NOMO-1 treated with dmso at 0.1 percent for 144 hours (cell line): ENCODE measurements at regions not wholly inside any gene's neighbourhood (a gene's known extent, or its start where the extent isn't known, plus 50 kb on each side); places are given as distances from the start of the nearest gene placed in this dataset.
A peak's percentile ranks its signal among the peaks of the same experiment; 100 is the strongest.

Experiments
- DNase-seq: peaks from one replicate; lab custom pipeline; 2025; ENCODE audit not compliant: unreplicated experiment; lab: John Stamatoyannopoulos, UW

DNA sequence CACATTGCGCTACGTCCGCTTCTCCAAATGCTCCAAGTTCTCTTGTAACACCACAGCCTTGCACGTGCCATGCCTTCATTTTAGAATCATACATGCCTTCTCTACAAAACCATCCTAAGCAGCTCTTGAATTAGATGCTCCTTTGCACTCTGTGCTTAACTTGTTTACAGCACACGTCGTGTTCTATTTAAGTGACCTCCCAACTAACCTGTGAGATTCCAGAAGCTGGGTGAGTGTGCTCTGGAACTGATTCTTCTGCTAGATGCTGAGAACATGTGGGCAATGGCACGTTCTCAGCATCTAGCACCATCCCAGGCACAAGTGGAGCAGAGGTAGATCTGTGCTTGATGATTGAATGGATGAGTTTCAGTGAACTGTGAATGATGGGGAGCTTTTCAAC lies 100.0 kb upstream of the NEDD9 start:
- no peak for DNase-seq

DNA sequence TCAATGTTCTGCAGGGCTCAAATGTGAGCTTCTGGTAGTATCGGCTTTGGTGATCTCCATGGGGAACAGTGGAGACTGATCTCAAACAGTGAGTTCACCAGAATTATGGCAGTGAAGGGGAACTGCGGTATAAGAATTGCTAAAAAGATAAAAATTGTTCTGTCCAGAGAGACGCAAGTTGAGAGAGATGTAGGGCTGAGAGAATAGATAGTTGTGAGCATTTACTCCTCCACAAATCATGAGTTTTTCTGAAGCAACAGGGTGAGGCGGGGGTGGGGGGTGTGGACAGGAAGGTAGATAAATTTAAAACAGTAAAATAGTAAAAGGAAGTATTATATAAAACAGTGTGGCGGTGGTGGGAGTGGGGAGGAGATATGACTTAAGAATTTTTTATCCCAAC lies 98.6 kb upstream of the NEDD9 start:
- no peak for DNase-seq

DNA sequence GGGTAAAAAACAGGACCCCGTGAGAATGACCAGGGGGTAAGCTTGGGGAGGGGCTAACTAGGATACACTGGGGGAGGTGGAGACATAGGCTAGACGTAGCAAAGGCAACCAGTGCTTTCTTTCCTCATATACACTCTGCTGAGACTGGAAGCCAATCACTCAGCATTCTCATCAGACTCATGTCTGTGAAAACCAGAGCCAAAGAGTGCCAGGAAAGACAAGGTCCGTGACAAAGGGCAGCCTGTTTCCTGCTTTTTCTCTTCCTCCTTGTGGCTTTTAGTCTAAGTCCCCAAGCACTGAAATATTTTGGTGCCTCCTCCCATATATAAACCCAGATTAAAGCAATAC lies 97.9 kb upstream of the NEDD9 start:
- DNase-seq = peak; percentile 15

DNA sequence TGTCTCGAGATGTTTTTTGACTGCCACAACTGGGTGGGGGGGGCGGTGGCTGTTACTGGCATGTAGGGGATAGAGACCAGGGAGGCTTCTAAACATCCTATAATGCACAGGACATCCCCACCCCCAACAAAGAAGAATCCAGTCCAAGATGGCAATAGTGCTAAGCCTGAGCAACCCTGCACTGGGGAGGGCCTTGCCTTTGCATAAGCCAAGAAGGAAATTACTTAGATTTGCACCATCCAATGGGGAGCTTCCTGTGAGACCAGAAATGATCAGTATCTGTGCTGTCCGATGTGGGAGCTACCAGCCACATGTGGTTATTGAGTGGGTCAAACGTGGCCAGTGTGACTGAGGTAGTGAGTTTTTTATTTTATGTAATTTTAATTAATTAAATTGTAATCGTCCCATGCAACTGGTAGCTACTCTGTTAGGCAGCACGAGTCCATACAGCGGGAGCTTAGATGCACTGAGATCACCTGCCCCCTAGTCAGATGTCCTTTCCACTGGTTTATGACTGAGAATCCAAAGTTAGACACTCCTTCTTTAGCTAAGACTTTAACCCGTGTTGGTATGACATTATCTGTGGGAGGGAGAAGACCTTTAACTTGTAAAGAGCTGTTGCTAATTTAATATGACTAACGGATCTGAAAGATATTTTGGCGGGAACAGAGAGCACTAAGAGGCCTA lies 97.4 kb upstream of the NEDD9 start:
- no peak for DNase-seq

GRCh38 chr6:11328613-11329247 lies 96.3 kb upstream of the NEDD9 start:
- DNase-seq = no peak

DNA sequence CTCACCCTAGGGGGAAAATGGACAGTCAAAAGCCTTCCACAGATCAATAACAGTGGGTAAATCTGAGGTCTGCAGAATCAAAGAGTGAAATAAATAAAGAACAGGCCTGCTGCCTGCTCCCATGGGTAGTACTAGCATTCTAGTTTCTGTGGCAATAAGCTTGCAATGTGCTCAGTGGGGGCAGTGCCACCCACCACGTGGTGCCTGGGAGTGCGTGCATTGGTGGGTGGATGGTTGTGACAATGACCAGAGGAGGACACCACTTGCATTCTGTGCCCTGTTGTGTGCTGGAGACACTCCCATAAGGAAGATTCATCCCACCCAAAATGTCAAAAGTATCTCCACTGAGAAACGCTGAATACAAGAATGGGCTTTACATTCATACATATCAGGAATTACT lies 95.5 kb upstream of the NEDD9 start:
- no peak for DNase-seq

DNA sequence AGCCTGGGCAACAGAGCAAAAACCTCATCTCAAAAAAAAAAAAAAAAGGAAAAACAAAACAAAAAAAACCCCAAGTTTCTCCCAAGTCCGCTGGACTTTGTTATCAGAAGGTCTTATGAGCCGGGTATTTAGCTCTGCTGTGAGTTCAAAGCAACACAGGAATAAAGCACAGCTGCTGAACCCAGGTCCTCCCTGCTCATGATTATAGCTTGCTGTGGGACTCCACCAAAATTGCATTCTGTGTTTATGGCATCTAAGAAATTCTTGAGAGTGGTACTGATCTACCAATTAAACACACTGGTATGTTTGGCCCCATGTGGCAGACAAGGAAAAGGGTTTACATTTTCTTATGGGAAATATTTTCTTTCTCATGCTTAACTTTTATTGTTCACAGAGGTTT lies 93.6 kb upstream of the NEDD9 start:
- DNase-seq = no peak

- no peak for DNase-seq
Observed at GRCh38 chr6:11324453-11325015, 92.1 kb upstream of the NEDD9 start.

GRCh38 chr6:11323666-11324452 lies 91.4 kb upstream of the NEDD9 start:
- peak; percentile 96 for DNase-seq

- no peak for DNase-seq
Observed at GRCh38 chr6:11322252-11322885, 89.9 kb upstream of the NEDD9 start.

DNA sequence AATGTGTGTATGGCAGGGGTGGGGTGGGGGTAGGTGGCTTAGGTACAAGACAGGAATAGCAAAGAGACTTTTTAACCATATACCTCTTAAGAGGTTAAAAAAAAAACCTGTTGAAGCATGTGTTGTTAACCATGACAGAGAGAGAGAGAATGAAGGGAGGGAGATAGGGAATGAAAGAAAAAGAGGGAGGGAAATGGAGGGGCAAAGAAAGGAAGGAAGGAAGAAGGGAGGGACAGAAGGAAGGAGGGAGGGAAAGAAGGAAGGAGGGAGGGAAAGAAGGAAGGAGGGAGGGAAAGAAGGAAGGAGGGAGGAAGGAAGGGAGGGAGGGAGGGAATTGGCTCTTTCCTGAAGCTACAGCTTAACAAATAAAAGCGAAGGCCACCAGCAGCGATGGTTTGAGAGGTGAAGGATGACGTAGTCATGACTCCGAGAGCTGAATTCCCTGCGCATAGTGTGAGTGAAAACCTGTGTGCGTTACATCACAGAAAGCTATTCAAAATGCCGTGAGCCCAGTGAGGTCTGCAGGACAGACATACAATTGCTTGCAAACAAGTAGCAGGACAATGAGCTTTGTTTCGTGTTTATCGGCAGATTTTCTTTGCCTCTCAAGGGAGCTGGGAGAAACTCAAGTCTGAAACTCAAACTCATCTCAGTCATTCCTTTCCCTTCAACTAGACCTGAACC lies 88.6 kb upstream of the NEDD9 start:
- DNase-seq = no peak

DNA sequence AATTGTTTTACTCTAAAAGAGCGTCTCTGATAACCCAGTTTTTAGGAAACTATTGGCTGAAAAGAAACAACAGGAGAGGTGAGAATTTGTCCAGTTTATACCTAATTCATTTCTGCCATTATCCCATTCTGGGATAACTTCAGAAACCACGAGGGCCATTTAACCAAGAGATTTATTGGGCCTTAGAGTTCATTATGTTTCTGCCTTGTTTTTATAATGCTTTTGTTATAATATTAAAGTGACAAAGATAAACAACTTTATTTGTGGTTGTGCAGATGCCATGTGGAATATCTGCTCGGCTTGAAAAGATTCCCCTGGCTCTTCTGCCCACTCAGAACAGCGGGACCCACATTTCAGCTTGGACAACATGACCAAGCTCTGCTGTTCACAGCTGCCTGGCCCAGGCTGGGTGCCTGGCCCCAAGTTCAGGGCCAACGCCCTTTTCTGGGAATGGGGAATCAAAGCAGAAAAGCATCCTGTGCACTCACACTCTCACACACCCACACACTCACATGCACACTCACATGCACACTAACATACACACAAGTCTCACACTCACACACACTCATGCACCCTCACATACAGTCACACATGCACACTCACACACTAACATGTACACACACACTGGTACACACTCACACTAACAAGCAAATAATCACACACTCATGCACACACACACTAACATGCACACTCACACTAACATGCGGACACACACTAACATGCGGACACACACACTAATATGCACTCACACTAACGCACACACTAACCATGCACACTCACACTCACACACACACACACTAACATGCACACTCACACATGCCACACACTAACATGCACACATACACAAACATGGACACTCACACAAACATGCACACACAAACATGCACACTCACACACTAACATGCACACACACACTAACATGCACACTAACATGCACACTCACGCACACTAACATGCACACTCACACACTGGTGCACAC lies 86.7 kb upstream of the NEDD9 start:
- no peak for DNase-seq

DNA sequence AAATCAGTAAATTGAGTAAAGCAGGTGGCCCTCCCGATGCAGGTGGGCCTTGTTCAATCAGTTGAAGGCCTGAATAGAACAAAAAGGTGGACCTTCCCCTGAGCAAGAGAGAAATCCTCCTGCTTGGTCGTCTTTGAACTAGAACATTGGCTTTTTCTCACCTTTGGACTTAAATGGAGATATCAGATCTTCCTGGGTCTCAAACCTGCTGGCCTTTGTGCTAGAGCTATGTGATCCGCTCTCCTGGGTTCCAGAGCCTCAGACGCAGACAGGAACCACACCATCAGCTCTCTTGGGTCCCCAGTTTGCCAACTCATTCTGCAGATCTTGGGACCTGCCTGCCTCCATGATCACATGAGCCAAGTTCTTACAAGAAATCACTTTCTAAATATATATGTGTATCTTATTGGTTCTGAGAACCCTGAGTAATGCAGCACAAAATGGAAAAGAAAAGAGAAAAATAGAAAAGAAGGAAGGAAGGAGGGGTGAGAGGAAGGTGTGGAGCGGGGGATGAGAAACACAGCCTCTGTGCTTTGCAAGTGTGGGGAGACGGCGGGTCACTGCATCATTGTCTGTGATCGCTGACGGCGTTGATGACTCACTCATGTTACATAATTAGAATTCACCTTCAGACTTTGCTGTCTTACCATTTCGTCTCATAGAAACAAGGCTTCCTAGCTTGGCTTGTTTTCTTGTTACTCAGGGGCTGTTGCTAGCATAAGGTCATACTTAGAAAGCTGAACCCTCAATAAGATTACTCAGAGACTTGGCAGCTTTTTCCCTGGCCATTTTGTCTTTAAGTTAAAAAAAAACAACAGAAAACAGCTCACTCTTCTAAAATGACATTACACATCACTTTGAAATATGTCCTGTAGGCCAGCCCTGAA lies 85.7 kb upstream of the NEDD9 start:
- peak; percentile 48 for DNase-seq

- DNase-seq = no peak
Observed at GRCh38 chr6:11315743-11316437, 83.4 kb upstream of the NEDD9 start.

- no peak for DNase-seq
Observed at GRCh38 chr6:11313207-11313606, 80.7 kb upstream of the NEDD9 start.

DNA sequence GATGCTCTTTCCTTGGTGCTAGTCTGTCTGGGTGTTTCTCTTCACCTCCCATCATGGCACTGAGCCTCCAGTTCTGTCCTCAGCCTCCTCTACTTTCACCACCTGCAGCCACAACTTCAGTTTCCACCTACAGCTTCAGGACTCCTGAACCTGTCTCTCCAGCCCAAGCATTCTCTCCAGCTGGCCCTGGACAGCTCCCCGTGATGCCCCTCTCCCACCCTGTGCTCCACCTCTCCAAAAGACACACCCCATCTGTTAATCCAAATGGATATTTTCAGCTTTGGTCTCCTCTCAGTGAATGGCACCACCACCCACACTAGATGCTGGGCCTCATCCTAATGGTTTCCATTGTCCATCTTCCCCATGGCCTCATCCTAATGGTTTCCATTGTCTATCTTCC lies 79.5 kb upstream of the NEDD9 start:
- DNase-seq = no peak

DNA sequence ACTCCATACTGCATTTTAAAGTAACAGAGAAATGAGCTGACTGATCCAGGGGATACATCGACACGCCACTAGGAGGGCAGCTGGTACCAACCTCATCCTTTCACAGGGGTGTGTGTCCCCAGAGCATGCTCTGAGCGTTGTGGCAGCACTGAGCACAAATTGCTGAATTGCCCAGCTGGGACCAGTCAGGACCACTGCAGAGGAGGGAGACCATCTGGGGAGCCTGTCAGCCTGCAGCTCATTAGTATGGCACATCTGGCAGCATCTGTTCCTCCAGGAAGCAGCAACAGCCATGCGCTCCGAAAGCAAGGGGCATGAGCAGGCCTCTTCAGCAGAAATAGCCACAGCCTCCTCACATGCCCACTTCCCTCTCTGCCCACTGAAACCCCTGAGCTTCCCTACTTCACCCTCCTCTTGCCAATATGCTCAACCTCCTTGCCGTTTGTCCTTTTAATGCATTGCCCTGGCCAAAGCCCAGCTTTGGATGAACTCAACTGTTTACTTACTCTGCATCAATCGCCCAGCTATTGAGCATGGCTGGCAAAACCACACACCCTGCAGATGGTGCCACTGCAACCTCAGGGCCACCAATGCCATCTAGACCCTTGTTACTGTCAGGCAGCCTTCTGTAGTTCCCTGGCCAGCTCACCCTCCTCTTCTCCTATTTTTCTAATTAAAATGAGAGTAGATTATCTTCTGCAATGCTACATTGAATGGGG lies 77.6 kb upstream of the NEDD9 start:
- no peak for DNase-seq

DNA sequence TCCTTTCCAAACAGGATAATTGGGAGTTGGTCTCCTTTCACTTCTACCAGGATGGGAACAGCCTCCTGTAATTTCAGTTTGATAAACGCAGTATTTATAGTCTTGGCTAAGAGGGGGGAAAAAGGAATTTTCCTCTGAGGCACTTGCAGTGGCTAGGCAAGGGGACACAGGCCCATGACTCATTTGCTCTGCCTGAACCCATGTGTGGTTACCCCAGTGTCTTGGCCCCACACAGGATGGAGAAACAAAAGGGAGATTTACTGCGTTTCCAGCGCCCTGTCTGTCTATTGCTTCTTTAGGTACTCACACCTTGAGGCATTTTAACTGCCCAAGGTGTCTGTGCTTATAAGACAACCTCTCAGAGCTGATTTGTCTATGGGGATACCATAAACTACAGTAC lies 74.8 kb upstream of the NEDD9 start:
- no peak for DNase-seq
